Liver (tissue), 8 donors: ENCODE measurements at regions not wholly inside any gene's neighbourhood (a gene's known extent, or its start where the extent isn't known, plus 50 kb on each side); places are given as distances from the start of the nearest gene placed in this dataset.

ENCODE experiments used
- DNase-seq: peaks from one replicate; pipeline ENCODE4 v3.0.0-alpha.2; 2017; ENCODE audit warnings: low spot score
- H3K27ac ChIP-seq, 2 donors: one replicate each; pipeline ENCODE4 v1.7.0; 2013; ENCODE audit warnings: inconsistent platforms in 2 of 2, low read length in 2 of 2, control low read depth in 1 of 2, low read depth in 1 of 2, mild to moderate bottlenecking in 1 of 2
- H3K27me3 ChIP-seq, 4 donors: one replicate each; pipeline versions ENCODE4 v1.6.1 to v1.7.0; 2013; ENCODE audit warnings: low read length in 3 of 4, inconsistent platforms in 1 of 4, mild to moderate bottlenecking in 1 of 4, moderate library complexity in 1 of 4; ENCODE audit not compliant: control insufficient read depth in 4 of 4, insufficient read depth in 4 of 4
- H3K36me3 ChIP-seq, 4 donors: one replicate each; pipeline versions ENCODE4 v1.6.1 to v1.7.0; 2013; ENCODE audit warnings: low read length in 3 of 4, mild to moderate bottlenecking in 3 of 4, low read depth in 1 of 4, moderate library complexity in 1 of 4; ENCODE audit not compliant: control insufficient read depth in 4 of 4, insufficient read depth in 3 of 4
- H3K4me1 ChIP-seq, 4 donors: one replicate each; pipeline versions ENCODE4 v1.6.1 to v1.7.0; 2013; ENCODE audit warnings: low read length in 3 of 4, mild to moderate bottlenecking in 3 of 4, moderate library complexity in 1 of 4; ENCODE audit not compliant: control insufficient read depth in 4 of 4, insufficient read depth in 4 of 4
- H3K4me3 ChIP-seq, 3 donors: one replicate each; pipeline versions ENCODE4 v1.6.1 to v1.7.0; 2013; ENCODE audit warnings: low read length in 3 of 3, control low read depth in 1 of 3, low read depth in 1 of 3, mild to moderate bottlenecking in 1 of 3
- H3K9ac ChIP-seq, 2 donors: one replicate each; pipeline ENCODE4 v1.7.0; 2013; ENCODE audit warnings: low read length in 2 of 2, mild to moderate bottlenecking in 2 of 2, moderate library complexity in 2 of 2, control low read depth in 1 of 2, low read depth in 1 of 2
- H3K9me3 ChIP-seq, 4 donors: one replicate each; pipeline versions ENCODE4 v1.6.1 to v1.7.0; 2013; ENCODE audit warnings: low read length in 3 of 4; ENCODE audit not compliant: control insufficient read depth in 4 of 4
- FOXA1 ChIP-seq: IDR thresholded peaks from 2 replicates; pipeline ENCODE4 v1.6.1; 2016; ENCODE audit warnings: antibody characterized with exemption
- GABPA ChIP-seq, 2 donors: IDR thresholded peaks in 1 of 2; conservative IDR thresholded peaks in 1 of 2; 2 replicates each; pipeline ENCODE4 v1.6.1; 2016; ENCODE audit warnings: antibody characterized with exemption in 2 of 2, mild to moderate bottlenecking in 1 of 2, moderate library complexity in 1 of 2
- HNF4A ChIP-seq, 2 donors: conservative IDR thresholded peaks; 2 replicates each; pipeline ENCODE4 v1.6.1; 2016; ENCODE audit warnings: antibody characterized with exemption in 2 of 2, mild to moderate bottlenecking in 2 of 2
- JUND ChIP-seq, 2 donors: IDR thresholded peaks; 2 replicates each; pipeline ENCODE4 v1.6.1; 2016; ENCODE audit warnings: antibody characterized with exemption in 2 of 2
- NR2F2 ChIP-seq: IDR thresholded peaks from 2 replicates; pipeline ENCODE4 v1.6.1; 2016; ENCODE audit warnings: antibody characterized with exemption
- RAD21 ChIP-seq, 2 donors: IDR thresholded peaks; 2 replicates each; pipeline ENCODE4 v1.6.1; 2016; ENCODE audit warnings: antibody characterized with exemption in 2 of 2, mild to moderate bottlenecking in 2 of 2
- RXRA ChIP-seq, 2 donors: IDR thresholded peaks; 2 replicates each; pipeline ENCODE4 v1.6.1; 2017 to 2018; ENCODE audit warnings: antibody characterized with exemption in 2 of 2, mild to moderate bottlenecking in 1 of 2
- TAF1 ChIP-seq: conservative IDR thresholded peaks from 2 replicates; pipeline ENCODE4 v1.6.1; 2016; ENCODE audit warnings: antibody characterized with exemption, mild to moderate bottlenecking
- YY1 ChIP-seq: IDR thresholded peaks from 2 replicates; pipeline ENCODE4 v1.6.1; 2016; ENCODE audit warnings: antibody characterized with exemption, mild to moderate bottlenecking
- WGBS: extraction: QIAGEN DNeasy Blood & Tissue Kit; methylation state at CpG from one replicate; pipeline ENCODE4 v1.1.7; 2013; 5-methylcytosine and 5-hydroxymethylcytosine counted together
- TF ChIP-seq, protein P1 (sequence below): fragments of 150-350 bp; IDR thresholded peaks from 2 replicates; pipeline ENCODE4 v1.5.1; 2017; ENCODE audit warnings: improper control_type of control experiment, low read depth, low read length; ENCODE audit not compliant: missing input control
- TF ChIP-seq, protein P2 (sequence below): IDR thresholded peaks from 2 replicates; pipeline ENCODE4 v1.6.1; 2016; ENCODE audit warnings: antibody characterized with exemption, mild to moderate bottlenecking
- TF ChIP-seq, protein P3 (sequence below): IDR thresholded peaks from 2 replicates; pipeline ENCODE4 v1.6.1; 2016; ENCODE audit warnings: antibody characterized with exemption
- TF ChIP-seq, protein P4 (sequence below): IDR thresholded peaks from 2 replicates; pipeline ENCODE4 v1.6.1; 2016; ENCODE audit warnings: antibody characterized with exemption
- donor health status: healthy.
- donor health status: healthy.
- donor health status: healthy.
- donor health status: healthy.
- donor health status: healthy.

DNA sequence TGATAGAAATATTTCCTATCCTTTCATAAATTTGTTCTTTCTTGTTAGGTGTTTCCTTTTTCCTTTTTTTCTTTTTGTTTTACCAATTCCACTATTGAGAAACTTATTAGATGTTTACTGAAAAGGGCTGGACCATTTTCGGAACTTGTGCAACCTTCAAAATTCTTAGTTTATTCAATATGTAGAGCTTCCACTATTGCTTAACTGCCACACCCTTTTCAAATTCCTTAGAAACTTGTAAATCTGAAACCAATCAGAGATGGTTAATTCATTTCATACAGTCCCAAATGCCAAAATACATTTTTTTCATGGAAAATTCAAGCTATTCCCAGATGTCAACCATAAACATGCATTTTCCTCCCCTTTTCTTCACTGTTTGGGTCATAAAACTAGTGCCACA is 66.1 kb upstream of the SLC39A8 start:
- no peak overlapping the region for H3K27ac ChIP-seq
- no peaks in the 10 kb centered on the region for H3K27me3 ChIP-seq
- H3K9ac ChIP-seq: no peak overlapping the region
- DNase-seq: no peak
- no peaks in the 10 kb centered on the region for H3K4me1 ChIP-seq
- H3K36me3 ChIP-seq: no peaks in the 10 kb centered on the region
- H3K4me3 ChIP-seq: no peak overlapping the region
- H3K9me3 ChIP-seq: no peaks in the 10 kb centered on the region
- WGBS: 46% methylated on average over 1 of the region's 1 CpG
- TF ChIP-seq, protein P1, sequence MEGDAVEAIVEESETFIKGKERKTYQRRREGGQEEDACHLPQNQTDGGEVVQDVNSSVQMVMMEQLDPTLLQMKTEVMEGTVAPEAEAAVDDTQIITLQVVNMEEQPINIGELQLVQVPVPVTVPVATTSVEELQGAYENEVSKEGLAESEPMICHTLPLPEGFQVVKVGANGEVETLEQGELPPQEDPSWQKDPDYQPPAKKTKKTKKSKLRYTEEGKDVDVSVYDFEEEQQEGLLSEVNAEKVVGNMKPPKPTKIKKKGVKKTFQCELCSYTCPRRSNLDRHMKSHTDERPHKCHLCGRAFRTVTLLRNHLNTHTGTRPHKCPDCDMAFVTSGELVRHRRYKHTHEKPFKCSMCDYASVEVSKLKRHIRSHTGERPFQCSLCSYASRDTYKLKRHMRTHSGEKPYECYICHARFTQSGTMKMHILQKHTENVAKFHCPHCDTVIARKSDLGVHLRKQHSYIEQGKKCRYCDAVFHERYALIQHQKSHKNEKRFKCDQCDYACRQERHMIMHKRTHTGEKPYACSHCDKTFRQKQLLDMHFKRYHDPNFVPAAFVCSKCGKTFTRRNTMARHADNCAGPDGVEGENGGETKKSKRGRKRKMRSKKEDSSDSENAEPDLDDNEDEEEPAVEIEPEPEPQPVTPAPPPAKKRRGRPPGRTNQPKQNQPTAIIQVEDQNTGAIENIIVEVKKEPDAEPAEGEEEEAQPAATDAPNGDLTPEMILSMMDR: no peak
- TF ChIP-seq HNF4A (conservative IDR thresholded peaks at IDR 0.05) (no peak), RXRA (IDR thresholded peaks at IDR 0.05) (no peak), RAD21 (IDR thresholded peaks at IDR 0.05) (no peak), TAF1 (no peak), GABPA (IDR thresholded peaks at IDR 0.05 in 1 of 2, conservative IDR thresholded peaks at IDR 0.05 in 1 of 2) (no peak), JUND (IDR thresholded peaks at IDR 0.05) (no peak), NR2F2 (no peak), YY1 (no peak)
- TF ChIP-seq, protein P2, sequence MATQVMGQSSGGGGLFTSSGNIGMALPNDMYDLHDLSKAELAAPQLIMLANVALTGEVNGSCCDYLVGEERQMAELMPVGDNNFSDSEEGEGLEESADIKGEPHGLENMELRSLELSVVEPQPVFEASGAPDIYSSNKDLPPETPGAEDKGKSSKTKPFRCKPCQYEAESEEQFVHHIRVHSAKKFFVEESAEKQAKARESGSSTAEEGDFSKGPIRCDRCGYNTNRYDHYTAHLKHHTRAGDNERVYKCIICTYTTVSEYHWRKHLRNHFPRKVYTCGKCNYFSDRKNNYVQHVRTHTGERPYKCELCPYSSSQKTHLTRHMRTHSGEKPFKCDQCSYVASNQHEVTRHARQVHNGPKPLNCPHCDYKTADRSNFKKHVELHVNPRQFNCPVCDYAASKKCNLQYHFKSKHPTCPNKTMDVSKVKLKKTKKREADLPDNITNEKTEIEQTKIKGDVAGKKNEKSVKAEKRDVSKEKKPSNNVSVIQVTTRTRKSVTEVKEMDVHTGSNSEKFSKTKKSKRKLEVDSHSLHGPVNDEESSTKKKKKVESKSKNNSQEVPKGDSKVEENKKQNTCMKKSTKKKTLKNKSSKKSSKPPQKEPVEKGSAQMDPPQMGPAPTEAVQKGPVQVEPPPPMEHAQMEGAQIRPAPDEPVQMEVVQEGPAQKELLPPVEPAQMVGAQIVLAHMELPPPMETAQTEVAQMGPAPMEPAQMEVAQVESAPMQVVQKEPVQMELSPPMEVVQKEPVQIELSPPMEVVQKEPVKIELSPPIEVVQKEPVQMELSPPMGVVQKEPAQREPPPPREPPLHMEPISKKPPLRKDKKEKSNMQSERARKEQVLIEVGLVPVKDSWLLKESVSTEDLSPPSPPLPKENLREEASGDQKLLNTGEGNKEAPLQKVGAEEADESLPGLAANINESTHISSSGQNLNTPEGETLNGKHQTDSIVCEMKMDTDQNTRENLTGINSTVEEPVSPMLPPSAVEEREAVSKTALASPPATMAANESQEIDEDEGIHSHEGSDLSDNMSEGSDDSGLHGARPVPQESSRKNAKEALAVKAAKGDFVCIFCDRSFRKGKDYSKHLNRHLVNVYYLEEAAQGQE: no peak
- TF ChIP-seq, protein P3, sequence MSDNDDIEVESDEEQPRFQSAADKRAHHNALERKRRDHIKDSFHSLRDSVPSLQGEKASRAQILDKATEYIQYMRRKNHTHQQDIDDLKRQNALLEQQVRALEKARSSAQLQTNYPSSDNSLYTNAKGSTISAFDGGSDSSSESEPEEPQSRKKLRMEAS: no peak
- TF ChIP-seq, protein P4, sequence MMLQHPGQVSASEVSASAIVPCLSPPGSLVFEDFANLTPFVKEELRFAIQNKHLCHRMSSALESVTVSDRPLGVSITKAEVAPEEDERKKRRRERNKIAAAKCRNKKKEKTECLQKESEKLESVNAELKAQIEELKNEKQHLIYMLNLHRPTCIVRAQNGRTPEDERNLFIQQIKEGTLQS: no peak

DNA sequence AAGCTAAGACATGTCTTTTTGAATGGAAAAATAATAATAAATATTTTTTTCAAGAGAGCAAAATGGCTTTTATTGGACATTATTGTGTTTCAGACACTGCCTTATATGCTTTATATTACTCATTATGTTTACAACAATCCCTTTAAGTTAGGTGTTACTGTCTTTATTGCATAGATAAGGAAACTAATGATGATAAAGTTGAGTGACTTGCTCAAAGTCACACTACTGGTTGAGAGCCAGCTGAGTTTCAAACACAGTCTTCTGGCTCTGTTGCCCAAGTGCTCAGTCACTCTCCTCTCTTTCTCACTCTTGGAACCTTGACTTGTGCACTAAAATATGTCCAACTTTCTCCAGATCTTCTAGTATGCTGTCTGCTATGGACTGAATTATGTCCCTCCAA is 71.5 kb upstream of the SLC39A8 start:
- DNase-seq: no peak
- Histone ChIP-seq H3K27me3 (no peaks in the 10 kb centered on the region), H3K9me3 (no peaks in the 10 kb centered on the region), H3K27ac (no peak overlapping the region), H3K4me1 (peaks cover 0 to 8% (median 3%) of the 10 kb centered on the region in 4 donors), H3K36me3 (no peaks in the 10 kb centered on the region), H3K4me3 (no peak overlapping the region), H3K9ac (no peak overlapping the region)
- TF ChIP-seq, protein P4: no peak
- TF ChIP-seq FOXA1 (no peak), RAD21 (IDR thresholded peaks at IDR 0.05) (no peak)
